Erythroblast (primary cell): ENCODE measurements at regions not wholly inside any gene's neighbourhood (a gene's known extent, or its start where the extent isn't known, plus 50 kb on each side); places are given as distances from the start of the nearest gene placed in this dataset.

ENCODE experiments used
- DNase-seq, 2 experiments: peaks; one replicate each; lab custom pipeline; 2025; lab: John Stamatoyannopoulos, UW
- GATA1 ChIP-seq: IDR thresholded peaks from 2 replicates; pipeline ENCODE4 v1.6.1; 2011; ENCODE audit warnings: low read depth, mild to moderate bottlenecking, control low read depth, low read length, moderate library complexity
- POLR2A ChIP-seq: IDR thresholded peaks from 2 replicates; pipeline ENCODE4 v1.6.1; 2011; ENCODE audit warnings: mild to moderate bottlenecking, low read length

- TF ChIP-seq POLR2A = no peak
- TF ChIP-seq GATA1 = no peak
- no peak for DNase-seq
Measured at GRCh38 chr14:53875324-53875897, 81.2 kb downstream of the BMP4 start.

GRCh38 chr14:53874704-53875103 is 81.9 kb downstream of the BMP4 start:
- no peak for DNase-seq
- no peak for TF ChIP-seq POLR2A
- TF ChIP-seq GATA1 = no peak

- DNase-seq = no peak
- no peak for TF ChIP-seq GATA1
- TF ChIP-seq POLR2A = no peak
Measured at GRCh38 chr14:53872681-53873089, 83.9 kb downstream of the BMP4 start.

GRCh38 chr14:53871951-53872350 is 84.7 kb downstream of the BMP4 start:
- TF ChIP-seq POLR2A (no peak), GATA1 (no peak)
- DNase-seq = no peak

GRCh38 chr14:53871011-53871410 is 85.6 kb downstream of the BMP4 start:
- TF ChIP-seq GATA1 (no peak), POLR2A (no peak)
- no peak for DNase-seq

- TF ChIP-seq POLR2A (no peak), GATA1 (no peak)
- no peak for DNase-seq
Measured at GRCh38 chr14:53865711-53866110, 90.9 kb downstream of the BMP4 start.

- DNase-seq = no peak
- TF ChIP-seq POLR2A = no peak
- TF ChIP-seq GATA1 = no peak
Measured at GRCh38 chr14:53861781-53862180, 94.8 kb downstream of the BMP4 start.

GRCh38 chr14:53858345-53858684 is 98.3 kb downstream of the BMP4 start:
- no peak for DNase-seq

GRCh38 chr14:53857625-53858344 is 98.8 kb downstream of the BMP4 start:
- no peak for TF ChIP-seq GATA1
- TF ChIP-seq POLR2A = no peak

More at GRCh38 chr14:53858345-53858684, 98.3 kb downstream of the BMP4 start:
- TF ChIP-seq GATA1 (no peak), POLR2A (no peak)

GRCh38 chr14:53855574-53855973 is 101.1 kb downstream of the BMP4 start:
- TF ChIP-seq POLR2A (no peak), GATA1 (no peak)
- DNase-seq = no peak

More at GRCh38 chr14:53857625-53858344, 98.8 kb downstream of the BMP4 start:
- DNase-seq = no peak

- DNase-seq = no peak
- TF ChIP-seq GATA1 (no peak), POLR2A (no peak)
Measured at GRCh38 chr14:53855127-53855526, 101.5 kb downstream of the BMP4 start.

GRCh38 chr14:53851394-53852090 is 105.1 kb downstream of the BMP4 start:
- TF ChIP-seq POLR2A (no peak), GATA1 (no peak)
- no peak for DNase-seq

- no peak for TF ChIP-seq POLR2A
- TF ChIP-seq GATA1 = no peak
- no peak for DNase-seq
Measured at GRCh38 chr14:53850714-53851296, 105.8 kb downstream of the BMP4 start.

- no peak for DNase-seq
Measured at GRCh38 chr14:53849549-53849948, 107.1 kb downstream of the BMP4 start.

More at GRCh38 chr14:53849549-53849948, 107.1 kb downstream of the BMP4 start:
- TF ChIP-seq GATA1 (no peak), POLR2A (no peak)
